NCI-H2029 (cell line): ENCODE measurements at regions not wholly inside any gene's neighbourhood (a gene's known extent, or its start where the extent isn't known, plus 50 kb on each side); places are given as distances from the start of the nearest gene placed in this dataset.

ENCODE experiments used
- DNase-seq: peaks from one replicate; lab custom pipeline; 2025; lab: John Stamatoyannopoulos, UW

GRCh38 chr6:170113141-170113540, 177.7 kb downstream of the DLL1 start:
- DNase-seq = no peak

GRCh38 chr6:170112583-170112860, 178.4 kb downstream of the DLL1 start:
- no peak for DNase-seq

DNA sequence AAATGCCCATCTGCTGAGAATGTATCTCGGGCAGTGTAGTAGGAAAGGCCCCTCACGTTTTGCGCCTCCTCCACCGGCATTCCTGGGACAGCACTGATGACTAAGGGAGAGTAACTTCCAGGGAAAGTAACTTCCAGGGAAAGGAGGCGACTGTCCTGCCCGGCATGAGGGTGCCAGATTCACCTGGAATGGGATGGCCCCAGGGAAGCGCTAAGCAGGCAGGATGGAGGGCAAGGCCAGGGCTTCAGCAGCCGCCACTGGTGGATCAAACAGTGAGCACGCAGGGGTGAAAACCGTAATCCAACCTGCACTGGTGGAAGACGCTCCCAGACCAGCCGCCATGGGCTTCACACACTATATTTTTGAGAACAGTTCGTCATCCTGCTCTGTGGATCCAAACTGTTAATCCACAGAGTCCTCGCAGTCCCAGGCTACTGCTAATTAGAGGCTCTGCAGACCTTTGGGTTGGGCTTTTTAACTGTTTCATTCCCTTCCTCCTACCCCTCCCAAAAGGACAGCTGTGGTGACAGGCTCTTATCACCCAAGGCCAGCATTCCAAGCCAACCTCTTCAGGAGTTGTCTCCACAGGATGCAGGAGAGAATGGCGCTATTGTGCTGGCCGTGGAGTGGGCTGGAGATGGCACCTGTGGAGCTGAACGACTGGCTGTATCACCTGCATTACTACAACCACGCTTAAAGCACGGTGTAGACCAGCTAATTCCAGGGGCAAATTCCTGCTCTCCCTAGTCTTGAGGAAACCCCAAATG, 178.9 kb downstream of the DLL1 start:
- DNase-seq = peak; percentile 21

GRCh38 chr6:170111141-170111664, 179.7 kb downstream of the DLL1 start:
- no peak for DNase-seq

DNA sequence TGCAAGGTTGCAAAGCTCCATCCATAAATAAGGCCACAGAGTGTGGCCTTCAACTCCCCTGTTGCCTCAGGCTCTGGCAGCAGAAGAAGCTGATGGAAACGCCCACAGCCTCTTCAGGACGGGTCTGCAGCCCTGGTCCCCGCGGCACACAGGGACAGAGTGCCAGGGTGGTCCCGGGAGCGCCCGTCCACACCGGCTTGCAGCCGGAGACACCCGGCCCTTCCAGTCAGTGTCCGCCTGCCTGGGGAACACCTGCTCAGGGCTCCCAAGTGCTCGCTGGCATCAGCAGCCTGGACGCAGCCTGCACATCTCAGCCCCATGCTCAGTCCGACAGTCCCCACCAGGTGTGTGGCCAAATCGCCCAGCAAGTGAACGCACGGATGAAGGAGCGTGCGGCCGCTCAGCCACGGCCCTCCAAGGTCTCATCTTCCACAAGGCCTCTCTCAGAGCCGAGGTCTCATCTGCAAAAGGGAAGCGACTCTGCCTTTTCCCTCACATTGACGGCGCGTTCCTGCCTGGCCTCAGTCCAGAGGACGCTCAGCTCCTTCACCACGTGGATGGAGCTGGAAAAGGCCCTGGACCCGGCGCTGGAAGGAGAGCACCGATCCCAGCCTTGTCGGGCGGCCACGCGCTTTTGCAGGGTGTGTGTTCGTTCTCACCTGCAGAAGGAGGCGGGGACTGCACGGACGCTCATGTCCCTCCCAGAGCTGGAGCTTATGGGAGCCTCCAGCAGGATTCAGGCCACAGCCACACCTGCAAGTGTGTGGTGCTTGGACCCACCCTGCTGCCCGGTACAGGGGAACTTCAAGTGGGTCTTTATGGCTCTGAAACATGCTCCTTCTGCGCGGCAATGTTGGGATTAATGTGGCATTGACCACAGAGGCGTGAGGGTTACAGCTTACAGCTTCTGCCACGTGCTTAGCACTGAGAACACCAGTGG, 180.4 kb downstream of the DLL1 start:
- DNase-seq = no peak

DNA sequence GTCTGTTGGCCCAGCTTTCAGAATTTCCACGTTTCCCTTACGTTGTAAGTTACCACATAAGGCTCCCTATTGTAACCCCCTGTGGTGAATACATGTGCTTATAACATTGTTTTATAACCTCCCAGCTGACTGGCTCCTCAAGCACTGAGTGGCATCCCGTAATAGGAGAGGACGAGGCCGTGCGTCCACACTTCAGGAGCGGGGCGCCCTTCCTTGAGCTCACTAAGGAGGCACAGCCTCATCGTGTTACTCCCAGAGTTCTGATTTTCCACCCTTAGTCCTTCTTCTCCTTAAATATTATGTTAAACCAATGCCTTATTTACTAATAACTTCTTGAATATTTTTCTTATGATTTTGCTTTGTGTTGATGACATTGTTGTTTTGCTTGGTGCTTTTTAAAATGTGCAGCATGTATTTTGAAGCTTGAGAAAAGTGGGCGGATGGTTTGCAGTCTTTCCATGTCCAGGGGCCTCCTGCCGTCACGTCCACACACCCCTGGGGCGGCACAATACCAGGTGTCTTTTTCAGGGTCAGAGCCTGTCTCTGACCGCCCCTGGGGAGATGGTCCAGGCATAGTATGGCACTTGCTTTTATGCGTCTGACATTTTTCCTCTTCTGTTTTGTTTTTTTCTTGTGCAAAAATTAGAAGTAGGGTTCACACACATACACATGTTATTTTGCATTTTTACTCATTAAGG, 181.8 kb downstream of the DLL1 start:
- no peak for DNase-seq

- DNase-seq = no peak
Measured at GRCh38 chr6:170108456-170108855, 182.4 kb downstream of the DLL1 start.

GRCh38 chr6:170107606-170108222, 183.2 kb downstream of the DLL1 start:
- no peak for DNase-seq

DNA sequence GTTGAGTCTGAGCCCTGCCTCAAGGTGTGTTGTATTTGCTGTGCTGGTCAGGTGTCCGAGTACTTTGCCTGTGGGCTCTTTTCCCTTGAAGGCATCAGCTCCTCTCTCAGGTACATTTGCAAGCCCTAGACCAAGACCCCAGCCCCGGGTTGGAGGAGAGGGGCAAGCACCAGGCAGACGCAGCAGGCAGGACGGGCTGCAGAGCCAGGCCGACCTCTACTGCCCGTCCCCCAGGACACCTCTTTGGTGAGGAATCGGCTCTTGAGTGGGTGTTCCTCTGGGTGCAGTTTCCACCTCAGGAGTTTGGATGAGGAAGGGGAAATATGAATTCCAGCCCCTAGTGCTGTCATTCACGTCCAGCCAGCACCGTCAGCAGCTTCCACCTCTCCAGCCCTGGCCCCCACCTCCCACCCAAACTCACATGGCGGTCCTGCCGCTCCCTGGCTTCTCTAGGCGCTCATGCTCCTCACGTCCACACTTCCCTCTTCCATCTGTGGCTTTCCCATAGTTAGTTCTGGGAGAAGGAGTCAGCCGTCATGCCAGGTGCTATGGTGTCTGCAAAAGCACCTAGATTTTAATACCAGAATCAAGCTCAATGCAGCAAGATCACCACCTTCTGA, 183.9 kb downstream of the DLL1 start:
- no peak for DNase-seq

DNA sequence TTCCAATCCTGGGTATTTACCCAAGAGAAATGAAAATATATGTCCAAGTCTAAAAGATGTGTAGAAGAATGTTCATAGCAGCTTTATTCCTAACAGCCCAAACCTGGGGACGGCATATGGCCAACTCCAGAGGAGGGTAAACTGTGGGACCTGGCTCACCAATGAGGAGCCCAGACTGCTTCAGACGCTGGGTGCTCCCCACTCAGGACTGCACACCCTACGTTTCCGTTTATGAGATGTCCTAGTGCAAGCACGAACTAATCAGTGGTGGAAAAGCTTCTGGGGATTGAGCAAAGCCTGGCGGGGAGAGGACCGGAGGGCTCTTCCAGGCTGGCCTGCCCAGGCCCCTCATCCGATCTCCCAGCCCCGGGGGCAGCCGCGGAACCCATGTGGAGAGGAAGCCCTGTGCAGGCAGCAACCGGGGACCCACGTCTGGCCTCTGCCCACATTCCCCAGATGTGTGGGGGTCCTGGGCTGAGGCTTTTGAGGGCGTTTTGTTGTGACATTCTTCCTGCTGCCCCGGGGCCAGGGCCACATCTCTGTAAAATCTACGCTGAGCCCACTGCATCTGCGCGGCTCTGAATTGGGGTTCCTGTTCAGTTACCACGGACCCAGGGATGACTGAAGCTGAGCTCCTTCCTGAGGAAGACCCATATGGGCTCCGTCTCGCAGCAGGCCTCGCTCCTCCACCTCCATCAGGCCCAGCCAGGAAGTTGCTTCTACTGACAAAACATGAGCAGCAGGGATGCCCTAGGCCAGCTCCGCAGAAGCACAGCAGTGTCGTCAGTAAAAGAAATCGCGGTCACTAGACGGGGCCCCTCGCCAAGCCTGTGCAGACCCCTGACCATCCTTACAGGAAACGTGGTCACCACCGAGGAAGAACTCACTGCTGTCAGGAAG, 188.0 kb downstream of the DLL1 start:
- DNase-seq = no peak

- DNase-seq = no peak
Measured at GRCh38 chr6:170102038-170102437, 188.8 kb downstream of the DLL1 start.

DNA sequence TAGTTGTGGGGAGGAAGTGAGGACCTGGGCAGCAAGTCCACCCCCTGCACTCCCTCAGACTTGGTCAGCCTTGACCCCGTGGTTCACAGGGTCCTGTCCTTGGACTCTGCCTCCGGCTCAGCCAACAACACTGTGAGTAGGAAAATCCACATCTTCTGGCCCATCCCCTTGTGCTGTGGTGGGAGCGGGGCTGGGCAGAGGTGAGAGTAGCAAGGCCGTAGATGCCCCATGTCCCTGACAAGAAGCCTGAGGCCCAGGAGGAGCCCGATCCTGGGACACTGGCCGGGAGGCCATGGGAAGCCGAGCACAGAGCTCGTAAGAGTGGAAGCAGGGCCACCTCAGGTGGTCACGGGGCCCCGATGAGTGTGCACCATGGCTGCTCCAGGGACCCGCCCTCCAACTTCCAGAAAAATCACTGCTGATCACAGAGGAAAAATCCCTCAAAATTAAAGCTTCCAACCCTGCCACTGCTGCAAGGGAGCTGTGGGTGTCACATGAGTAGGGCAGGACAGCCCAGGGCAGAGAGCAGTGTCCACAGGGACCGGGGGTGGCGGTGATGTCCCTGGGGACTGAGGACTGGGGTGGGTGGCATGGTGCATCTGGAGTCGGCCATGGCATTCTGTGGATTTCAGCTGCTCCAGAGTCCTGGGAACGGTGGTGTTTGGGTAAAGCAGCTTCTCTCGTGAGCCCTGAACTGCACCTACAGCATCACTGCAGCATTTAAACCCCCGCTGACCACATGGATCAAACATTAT, 189.4 kb downstream of the DLL1 start:
- DNase-seq = no peak

- DNase-seq = no peak
Measured at GRCh38 chr6:170100046-170100445, 190.8 kb downstream of the DLL1 start.

DNA sequence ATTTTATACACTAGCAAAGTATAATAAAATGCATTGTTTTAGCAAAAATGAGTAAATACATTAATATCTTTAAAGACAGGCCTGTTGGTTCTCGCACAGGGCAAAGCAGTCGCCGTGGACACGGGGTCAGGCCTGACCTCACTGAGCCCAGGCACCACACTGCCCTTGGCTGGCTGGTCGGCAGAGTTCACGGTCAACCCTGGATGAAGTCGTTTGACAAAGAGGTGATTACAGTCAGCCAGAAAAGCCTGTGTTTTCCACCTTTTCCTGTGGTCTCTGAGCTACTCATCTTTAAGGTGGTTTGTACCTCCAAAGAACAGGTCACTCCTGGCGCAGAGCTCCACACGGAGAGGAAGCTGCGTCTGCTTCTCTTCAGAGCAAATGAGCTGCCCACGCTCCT, 191.5 kb downstream of the DLL1 start:
- DNase-seq = no peak

DNA sequence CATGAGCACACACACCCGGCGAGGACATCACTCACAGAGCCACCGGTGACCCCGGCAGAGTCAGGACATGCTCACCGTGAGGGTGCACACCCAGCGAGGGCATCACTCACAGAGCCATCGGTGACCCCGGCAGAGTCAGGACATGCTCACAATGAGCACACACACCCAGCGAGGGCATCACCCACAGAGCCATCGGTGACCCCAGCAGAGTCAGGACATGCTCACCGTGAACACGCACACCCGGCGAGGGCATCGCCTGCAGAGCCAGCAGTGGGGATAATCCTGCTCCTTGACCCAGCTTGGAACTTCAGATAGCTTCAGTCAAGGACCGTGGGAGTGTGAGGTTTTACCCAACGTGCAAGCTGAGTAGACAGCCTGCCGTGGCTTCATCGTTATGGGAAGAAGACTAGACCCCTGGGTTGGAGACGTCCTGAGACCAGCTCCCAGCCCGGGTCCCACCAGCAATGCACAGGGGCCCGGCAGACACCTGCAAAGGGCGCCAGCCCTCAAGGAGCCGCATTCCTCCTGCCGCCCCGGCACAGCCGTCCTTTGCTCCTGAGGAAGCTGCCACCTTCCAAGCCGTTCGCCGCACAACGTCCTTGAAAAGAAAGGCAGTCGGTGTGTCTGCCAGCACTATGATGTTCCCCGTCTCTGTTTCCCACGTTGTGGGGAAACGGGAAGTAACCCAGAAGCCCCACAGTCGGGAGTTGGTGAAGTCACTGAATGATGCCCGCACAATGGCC, 192.3 kb downstream of the DLL1 start:
- no peak for DNase-seq

DNA sequence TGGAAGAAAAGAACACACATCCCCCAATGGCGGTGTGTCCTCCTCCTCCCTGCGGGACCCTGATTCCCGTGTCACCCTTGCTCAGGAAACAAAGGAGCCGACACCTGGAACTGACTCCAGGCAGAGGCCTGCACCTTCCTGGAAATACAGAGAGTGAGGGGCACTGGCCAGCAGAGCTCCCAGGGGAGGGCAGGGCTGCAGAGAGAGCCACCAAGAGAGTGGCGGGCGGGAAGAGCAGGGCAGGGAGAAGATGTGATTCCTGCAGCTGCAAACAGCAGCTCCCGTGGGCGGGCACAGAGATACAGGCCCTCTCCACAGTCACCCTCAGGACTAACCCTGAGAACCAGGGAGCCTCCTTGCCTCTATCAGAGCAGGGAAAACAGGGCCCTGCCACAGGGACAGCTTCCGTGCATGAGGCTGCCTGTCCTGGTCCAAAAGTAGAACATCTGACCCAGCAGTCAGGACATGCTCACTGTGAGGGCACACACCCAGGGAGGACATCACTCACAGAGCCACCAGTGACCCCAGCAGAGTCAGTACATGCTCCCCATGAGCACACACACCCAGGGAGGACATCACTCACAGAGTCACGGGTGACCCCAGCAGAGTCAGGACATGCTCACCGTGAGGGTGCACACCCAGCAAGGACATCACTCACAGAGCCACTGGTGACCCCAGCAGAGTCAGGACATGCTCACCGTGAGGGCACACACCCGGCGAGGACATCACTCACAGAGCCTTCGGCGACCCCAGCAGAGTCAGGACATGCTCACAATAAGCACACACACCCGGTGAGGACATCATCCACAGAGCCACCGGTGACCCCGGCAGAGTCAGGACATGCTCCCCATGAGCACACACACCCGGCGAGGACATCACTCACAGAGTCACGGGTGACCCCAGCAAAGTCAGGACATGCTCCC, 193.1 kb downstream of the DLL1 start:
- DNase-seq = no peak

GRCh38 chr6:170096803-170097504, 193.9 kb downstream of the DLL1 start:
- DNase-seq = no peak
